ENCODE measurements at regions not wholly inside any gene's neighbourhood (a gene's known extent, or its start where the extent isn't known, plus 50 kb on each side); places are given as distances from the start of the nearest gene placed in this dataset.

DNA sequence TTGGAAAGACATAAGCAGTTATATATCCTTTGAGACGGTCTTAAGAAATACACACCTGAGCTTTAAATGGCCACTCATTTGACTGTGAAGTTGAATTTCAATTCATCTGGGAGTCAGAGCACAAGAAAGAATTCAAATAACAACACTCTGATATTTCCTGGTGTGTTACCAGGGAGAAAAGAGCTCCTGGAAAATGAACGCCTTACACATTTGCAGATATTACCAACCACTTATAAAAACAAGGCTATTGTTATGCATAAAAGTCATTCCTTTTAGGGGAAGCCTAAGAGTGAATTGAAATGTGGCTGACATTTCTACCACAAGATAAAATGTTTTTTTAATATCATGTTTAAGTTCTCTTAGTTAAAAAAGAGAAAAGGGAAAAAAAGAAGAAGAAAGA is 229.2 kb upstream of the PLEKHG7 start:
- no peak for DNase-seq (ENCODE audit: low spot score)
- H3K4me1 ChIP-seq: no peaks in the 10 kb centered on the region
- H3K79me2 ChIP-seq (ENCODE audit: low read depth): no peaks in the 10 kb centered on the region
- no peaks in the 10 kb centered on the region for H3K27me3 ChIP-seq
- Mint-ChIP-seq H3K36me3 (no peaks in the 10 kb centered on the region), H3K27me3 (ENCODE audit: insufficient read depth, low read depth) (peaks cover 9% of the 10 kb centered on the region), H3K9me3 (peaks cover 2% of the 10 kb centered on the region), H3K4me1 (peaks cover 14% of the 10 kb centered on the region), H3K4me3 (no peak overlapping the region), H3K27ac (no peak overlapping the region)
- H3K36me3 ChIP-seq: no peaks in the 10 kb centered on the region
- H2AFZ ChIP-seq (replicated peaks): no peak overlapping the region
- no peaks in the 10 kb centered on the region for H4K20me1 ChIP-seq (ENCODE audit: low read depth)
- H3K27ac ChIP-seq: no peak overlapping the region
- H3F3A ChIP-seq (ENCODE audit: low read depth): no peaks in the 10 kb centered on the region
- no peak overlapping the region for H3K4me2 ChIP-seq
- no peak overlapping the region for H3K4me3 ChIP-seq
- no peaks in the 10 kb centered on the region for H3K9me3 ChIP-seq (ENCODE audit: low read depth)
- TF ChIP-seq EZH2 (IDR thresholded peaks at IDR 0.05): no peak
- TF ChIP-seq EZH2phosphoT487 (IDR thresholded peaks at IDR 0.05): no peak
- TF ChIP-seq, protein P1, sequence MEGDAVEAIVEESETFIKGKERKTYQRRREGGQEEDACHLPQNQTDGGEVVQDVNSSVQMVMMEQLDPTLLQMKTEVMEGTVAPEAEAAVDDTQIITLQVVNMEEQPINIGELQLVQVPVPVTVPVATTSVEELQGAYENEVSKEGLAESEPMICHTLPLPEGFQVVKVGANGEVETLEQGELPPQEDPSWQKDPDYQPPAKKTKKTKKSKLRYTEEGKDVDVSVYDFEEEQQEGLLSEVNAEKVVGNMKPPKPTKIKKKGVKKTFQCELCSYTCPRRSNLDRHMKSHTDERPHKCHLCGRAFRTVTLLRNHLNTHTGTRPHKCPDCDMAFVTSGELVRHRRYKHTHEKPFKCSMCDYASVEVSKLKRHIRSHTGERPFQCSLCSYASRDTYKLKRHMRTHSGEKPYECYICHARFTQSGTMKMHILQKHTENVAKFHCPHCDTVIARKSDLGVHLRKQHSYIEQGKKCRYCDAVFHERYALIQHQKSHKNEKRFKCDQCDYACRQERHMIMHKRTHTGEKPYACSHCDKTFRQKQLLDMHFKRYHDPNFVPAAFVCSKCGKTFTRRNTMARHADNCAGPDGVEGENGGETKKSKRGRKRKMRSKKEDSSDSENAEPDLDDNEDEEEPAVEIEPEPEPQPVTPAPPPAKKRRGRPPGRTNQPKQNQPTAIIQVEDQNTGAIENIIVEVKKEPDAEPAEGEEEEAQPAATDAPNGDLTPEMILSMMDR (IDR thresholded peaks at IDR 0.05): no peak
- no peak overlapping the region for H3K9ac ChIP-seq

DNA sequence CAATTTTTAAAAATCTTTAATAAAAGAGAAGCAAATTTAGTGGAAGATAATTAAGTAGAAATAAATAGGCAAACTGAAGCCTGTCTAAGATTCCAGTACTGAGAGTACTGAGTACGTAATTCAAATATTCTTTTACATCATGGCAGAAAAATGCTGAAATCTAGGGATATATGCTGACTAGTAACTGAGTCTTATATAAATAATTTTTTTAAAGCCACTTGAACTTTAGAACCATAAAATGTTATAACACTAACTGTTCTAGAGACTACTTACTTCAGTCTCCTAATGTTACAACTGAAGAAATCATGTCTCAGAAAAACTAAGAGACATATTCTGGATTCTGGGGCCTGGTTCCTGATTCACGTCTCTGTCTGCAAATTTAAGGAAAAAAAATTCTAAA is 230.6 kb upstream of the PLEKHG7 start:
- Mint-ChIP-seq H3K4me1 (peaks cover 15% of the 10 kb centered on the region), H3K4me3 (no peak overlapping the region), H3K36me3 (no peaks in the 10 kb centered on the region), H3K27ac (no peak overlapping the region), H3K27me3 (ENCODE audit: insufficient read depth, low read depth) (peaks cover 9% of the 10 kb centered on the region), H3K9me3 (peaks cover 2% of the 10 kb centered on the region)
- no peak for TF ChIP-seq EZH2 (IDR thresholded peaks at IDR 0.05)
- H4K20me1 ChIP-seq (ENCODE audit: low read depth): no peaks in the 10 kb centered on the region
- no peak overlapping the region for H2AFZ ChIP-seq (replicated peaks)
- peaks cover 3% of the 10 kb centered on the region for H3F3A ChIP-seq (ENCODE audit: low read depth)
- H3K36me3 ChIP-seq: no peaks in the 10 kb centered on the region
- H3K4me3 ChIP-seq: no peak overlapping the region
- H3K9ac ChIP-seq: no peak overlapping the region
- H3K27me3 ChIP-seq: no peaks in the 10 kb centered on the region
- H3K79me2 ChIP-seq (ENCODE audit: low read depth): no peaks in the 10 kb centered on the region
- no peaks in the 10 kb centered on the region for H3K9me3 ChIP-seq (ENCODE audit: low read depth)
- H3K4me2 ChIP-seq: no peak overlapping the region
- peaks cover 8% of the 10 kb centered on the region for H3K4me1 ChIP-seq
- no peak for DNase-seq (ENCODE audit: low spot score)
- no peak overlapping the region for H3K27ac ChIP-seq

DNA sequence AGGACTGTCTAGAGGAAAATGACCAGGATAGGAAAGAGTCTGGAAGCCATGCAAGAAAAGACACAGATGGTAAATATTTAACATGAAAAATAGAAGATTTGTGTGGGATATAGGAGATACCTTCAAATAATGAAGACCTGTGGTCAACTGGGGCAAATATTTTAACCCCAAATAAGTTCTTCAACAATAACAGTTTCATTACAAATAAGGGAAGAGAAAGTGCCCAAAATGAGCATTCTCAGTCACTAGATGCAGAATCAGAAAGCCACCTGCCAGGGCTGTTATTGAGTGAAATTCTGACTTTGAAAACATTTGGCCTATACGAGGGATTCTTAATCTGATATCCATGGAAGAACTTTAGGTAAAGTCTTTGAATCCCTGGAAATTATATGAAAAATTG is 231.2 kb upstream of the PLEKHG7 start:
- H3F3A ChIP-seq (ENCODE audit: low read depth): peaks cover 9% of the 10 kb centered on the region
- H3K4me2 ChIP-seq: no peak overlapping the region
- H3K9me3 ChIP-seq (ENCODE audit: low read depth): no peaks in the 10 kb centered on the region
- H3K9me3 Mint-ChIP-seq: peaks cover 2% of the 10 kb centered on the region
- no peaks in the 10 kb centered on the region for H3K27me3 ChIP-seq
- no peaks in the 10 kb centered on the region for H4K20me1 ChIP-seq (ENCODE audit: low read depth)
- no peak overlapping the region for H3K27ac Mint-ChIP-seq
- H3K79me2 ChIP-seq (ENCODE audit: low read depth): no peaks in the 10 kb centered on the region
- no peak overlapping the region for H3K4me3 ChIP-seq
- TF ChIP-seq EZH2phosphoT487 (IDR thresholded peaks at IDR 0.05): no peak
- TF ChIP-seq EZH2 (IDR thresholded peaks at IDR 0.05): no peak
- TF ChIP-seq, protein P1 (IDR thresholded peaks at IDR 0.05): no peak
- no peak overlapping the region for H3K4me3 Mint-ChIP-seq
- no peak for DNase-seq (ENCODE audit: low spot score)
- H3K4me1 Mint-ChIP-seq: peaks cover 22% of the 10 kb centered on the region
- H2AFZ ChIP-seq (replicated peaks): no peak overlapping the region
- H3K27ac ChIP-seq: no peak overlapping the region
- peaks cover 4% of the 10 kb centered on the region for H3K27me3 Mint-ChIP-seq (ENCODE audit: insufficient read depth, low read depth)
- H3K4me1 ChIP-seq: peaks cover 15% of the 10 kb centered on the region
- no peaks in the 10 kb centered on the region for H3K36me3 Mint-ChIP-seq
- no peaks in the 10 kb centered on the region for H3K36me3 ChIP-seq
- H3K9ac ChIP-seq: no peak overlapping the region

DNA sequence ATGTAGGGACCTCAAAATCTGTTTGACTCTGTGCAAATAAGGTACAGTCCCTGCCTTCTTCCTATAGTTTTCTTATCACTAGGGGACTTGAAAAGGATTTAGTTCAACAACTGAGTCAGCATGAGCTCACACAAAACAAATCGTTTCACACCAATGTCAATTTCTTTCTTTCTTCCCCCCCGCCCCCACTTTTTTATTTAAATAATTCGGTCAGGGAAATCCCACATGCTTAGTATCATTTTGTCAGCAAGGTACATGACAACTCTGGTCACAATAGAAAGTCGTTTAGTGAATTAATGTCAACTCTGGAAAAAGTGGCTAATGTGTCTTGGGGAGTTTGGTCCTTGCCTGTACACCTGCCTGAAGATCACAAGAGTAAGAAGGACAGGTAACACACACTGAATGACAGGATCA is 232.2 kb upstream of the PLEKHG7 start:
- no peaks in the 10 kb centered on the region for H4K20me1 ChIP-seq (ENCODE audit: low read depth)
- H3K4me1 Mint-ChIP-seq: peaks cover 31% of the 10 kb centered on the region
- no peak overlapping the region for H3K4me2 ChIP-seq
- no peak overlapping the region for H3K9ac ChIP-seq
- no peaks in the 10 kb centered on the region for H3K36me3 Mint-ChIP-seq
- H3K27ac Mint-ChIP-seq: no peak overlapping the region
- H3K4me1 ChIP-seq: peaks cover 24% of the 10 kb centered on the region
- H3K27ac ChIP-seq: no peak overlapping the region
- H3K9me3 Mint-ChIP-seq: no peaks in the 10 kb centered on the region
- H3K9me3 ChIP-seq (ENCODE audit: low read depth): no peaks in the 10 kb centered on the region
- no peak overlapping the region for H2AFZ ChIP-seq (replicated peaks)
- H3K79me2 ChIP-seq (ENCODE audit: low read depth): no peaks in the 10 kb centered on the region
- no peaks in the 10 kb centered on the region for H3K27me3 ChIP-seq
- H3K36me3 ChIP-seq: no peaks in the 10 kb centered on the region
- H3K4me3 ChIP-seq: no peak overlapping the region
- no peak for TF ChIP-seq EZH2 (IDR thresholded peaks at IDR 0.05)
- TF ChIP-seq, protein P1 (IDR thresholded peaks at IDR 0.05): no peak
- no peak for TF ChIP-seq EZH2phosphoT487 (IDR thresholded peaks at IDR 0.05)
- DNase-seq (ENCODE audit: low spot score): no peak
- no peaks in the 10 kb centered on the region for H3K27me3 Mint-ChIP-seq (ENCODE audit: insufficient read depth, low read depth)
- peaks cover 18% of the 10 kb centered on the region for H3F3A ChIP-seq (ENCODE audit: low read depth)
- no peak overlapping the region for H3K4me3 Mint-ChIP-seq

All from neural progenitor cell (in vitro differentiated cells).